GM10266 (cell line): ENCODE measurements at regions not wholly inside any gene's neighbourhood (a gene's known extent, or its start where the extent isn't known, plus 50 kb on each side); places are given as distances from the start of the nearest gene placed in this dataset.

Experiments used
- DNase-seq: peaks from one replicate; pipeline ENCODE4 v3.0.0; 2012; ENCODE audit errors: extremely low spot score
- TF ChIP-seq, protein P1 (sequence below): IDR thresholded peaks from 2 replicates; pipeline ENCODE4 v1.5.1; 2012; ENCODE audit warnings: mild to moderate bottlenecking, low read depth; ENCODE audit not compliant: control insufficient read depth, insufficient read depth; ENCODE audit errors: missing control alignments

DNA sequence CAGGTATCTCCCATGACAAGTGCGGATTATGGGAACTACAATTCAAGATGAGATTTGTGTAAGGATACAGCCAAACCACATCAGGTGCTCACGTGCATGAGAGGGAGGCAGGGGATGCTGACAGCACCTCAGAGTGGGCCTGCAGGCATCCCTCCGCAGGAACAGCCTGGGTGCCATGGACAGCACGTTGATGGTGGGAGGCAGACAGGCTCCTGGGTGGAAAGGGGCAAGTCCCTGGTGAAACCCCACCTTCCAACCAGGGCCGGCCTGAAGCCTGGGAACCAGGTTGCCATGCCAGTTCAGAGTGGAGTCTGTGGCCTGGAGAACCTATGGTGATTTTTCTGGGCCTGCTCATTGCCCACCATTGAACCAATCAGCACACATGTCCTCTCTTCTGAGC lies 1469.6 kb downstream of the PCDH7 start:
- no peak for DNase-seq
- TF ChIP-seq, protein P1, sequence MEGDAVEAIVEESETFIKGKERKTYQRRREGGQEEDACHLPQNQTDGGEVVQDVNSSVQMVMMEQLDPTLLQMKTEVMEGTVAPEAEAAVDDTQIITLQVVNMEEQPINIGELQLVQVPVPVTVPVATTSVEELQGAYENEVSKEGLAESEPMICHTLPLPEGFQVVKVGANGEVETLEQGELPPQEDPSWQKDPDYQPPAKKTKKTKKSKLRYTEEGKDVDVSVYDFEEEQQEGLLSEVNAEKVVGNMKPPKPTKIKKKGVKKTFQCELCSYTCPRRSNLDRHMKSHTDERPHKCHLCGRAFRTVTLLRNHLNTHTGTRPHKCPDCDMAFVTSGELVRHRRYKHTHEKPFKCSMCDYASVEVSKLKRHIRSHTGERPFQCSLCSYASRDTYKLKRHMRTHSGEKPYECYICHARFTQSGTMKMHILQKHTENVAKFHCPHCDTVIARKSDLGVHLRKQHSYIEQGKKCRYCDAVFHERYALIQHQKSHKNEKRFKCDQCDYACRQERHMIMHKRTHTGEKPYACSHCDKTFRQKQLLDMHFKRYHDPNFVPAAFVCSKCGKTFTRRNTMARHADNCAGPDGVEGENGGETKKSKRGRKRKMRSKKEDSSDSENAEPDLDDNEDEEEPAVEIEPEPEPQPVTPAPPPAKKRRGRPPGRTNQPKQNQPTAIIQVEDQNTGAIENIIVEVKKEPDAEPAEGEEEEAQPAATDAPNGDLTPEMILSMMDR, result no peak

DNA sequence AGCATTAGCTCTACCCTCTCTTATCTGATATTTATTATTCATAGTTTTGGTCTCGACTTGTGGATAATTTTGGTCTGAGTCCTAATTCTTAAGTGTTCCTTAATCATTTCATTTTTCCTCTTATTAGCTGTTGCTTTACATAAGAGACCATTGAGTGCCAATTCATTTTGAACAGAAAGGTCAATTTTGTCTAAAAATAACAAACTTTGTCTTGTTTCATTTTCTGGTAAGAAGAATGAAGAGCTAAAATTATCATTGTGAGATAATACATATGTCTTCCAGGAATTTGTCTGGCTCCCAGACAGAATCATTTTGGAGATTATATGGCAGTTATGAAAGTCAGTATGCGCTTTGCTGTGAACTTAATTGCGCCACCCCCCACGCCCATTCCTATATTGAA lies 1471.8 kb downstream of the PCDH7 start:
- TF ChIP-seq, protein P1, result no peak
- no peak for DNase-seq

DNA sequence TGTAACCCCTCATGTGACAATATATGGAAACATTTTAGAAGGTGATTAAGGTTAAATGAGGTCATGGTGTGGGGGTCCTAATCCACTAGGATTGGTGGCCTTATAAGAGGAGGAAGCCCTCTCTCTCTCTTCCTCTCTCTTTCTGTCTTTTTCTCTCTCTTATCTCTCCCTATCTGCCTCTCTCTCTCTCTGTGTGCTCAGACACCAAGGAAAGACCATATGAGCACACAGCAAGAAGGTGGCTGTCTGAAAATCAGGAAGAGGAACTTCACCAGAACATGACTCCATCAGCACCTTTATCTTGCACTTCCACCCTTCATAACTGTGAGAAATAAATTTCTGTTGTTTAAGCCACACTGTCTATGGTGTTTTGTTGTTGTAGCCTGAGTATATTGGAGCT lies 1472.2 kb downstream of the PCDH7 start:
- TF ChIP-seq, protein P1, result no peak
- no peak for DNase-seq

DNA sequence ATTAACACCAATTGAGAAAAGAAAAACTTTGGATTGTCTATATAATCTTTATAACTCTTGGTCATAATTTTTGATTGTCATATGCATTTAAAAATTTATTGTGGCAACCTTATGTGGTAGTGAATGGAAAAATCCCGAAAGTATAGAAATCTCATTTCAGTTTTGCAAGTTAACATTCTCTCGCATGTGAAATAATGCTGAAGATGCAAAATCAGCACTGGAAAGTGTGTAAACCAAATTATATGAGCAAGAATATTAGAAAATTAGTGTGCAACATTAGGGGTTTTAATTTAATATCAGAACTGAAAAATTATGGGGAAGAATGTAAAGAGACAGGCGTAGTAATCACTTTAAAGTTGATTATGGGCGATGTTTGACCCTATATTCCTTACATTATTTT lies 1472.8 kb downstream of the PCDH7 start:
- TF ChIP-seq, protein P1, result no peak
- DNase-seq, result no peak

DNA sequence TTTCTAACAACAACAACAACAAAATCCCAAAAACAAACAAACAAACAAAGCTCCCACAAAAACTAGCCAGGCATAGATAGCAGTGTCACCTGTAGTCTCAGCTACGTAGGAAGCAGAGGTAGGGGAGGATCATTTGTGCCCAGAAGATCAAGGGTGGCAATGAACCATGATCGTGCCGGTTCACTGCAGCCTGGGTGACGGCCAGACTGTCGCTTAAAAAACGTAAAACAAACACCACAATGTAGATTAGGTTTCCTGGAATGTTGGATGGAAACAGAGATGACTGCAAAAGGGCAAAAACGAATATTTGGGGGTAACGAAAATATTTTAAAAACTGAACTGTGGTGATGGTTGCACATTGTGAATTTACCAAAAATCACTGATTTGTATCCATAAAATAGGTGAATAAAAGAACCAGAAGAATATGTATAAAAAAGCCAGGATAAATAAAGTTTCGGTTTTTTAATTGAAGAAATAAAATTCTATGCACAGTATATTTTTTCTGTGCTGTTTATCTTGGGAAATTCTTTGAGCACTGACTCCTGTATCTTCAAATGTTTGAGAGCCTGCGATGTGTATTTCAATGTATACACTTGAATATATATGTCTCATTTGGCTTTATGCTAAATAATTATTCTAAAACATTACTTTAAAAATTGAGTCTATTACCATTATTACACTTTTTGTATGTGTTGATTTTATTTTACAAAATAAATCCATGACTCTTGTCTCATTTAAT lies 1477.0 kb downstream of the PCDH7 start:
- TF ChIP-seq, protein P1, result no peak

DNA sequence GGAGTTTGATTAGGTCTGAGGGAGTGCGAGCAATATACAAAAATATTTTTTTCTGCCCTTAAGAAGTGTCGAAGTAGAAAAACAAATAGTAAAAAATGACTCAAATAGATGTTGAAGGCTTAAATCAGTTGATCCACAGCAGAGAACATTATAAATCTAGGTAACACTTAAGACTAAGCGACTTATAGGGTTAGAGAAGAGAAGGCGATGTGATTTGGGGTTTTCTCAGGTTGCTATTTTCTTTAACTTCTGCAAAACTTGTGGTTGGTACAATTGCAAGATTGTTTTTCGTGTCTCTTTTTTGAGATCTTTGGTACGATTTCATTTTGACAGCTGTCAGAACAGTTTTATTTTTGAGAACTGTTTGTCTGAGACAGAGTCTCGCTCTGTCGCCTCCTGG lies 1479.5 kb downstream of the PCDH7 start:
- TF ChIP-seq, protein P1, result no peak
- DNase-seq, result no peak

More for the DNA sequence above, 1477.0 kb downstream of the PCDH7 start:
- no peak for DNase-seq

DNA sequence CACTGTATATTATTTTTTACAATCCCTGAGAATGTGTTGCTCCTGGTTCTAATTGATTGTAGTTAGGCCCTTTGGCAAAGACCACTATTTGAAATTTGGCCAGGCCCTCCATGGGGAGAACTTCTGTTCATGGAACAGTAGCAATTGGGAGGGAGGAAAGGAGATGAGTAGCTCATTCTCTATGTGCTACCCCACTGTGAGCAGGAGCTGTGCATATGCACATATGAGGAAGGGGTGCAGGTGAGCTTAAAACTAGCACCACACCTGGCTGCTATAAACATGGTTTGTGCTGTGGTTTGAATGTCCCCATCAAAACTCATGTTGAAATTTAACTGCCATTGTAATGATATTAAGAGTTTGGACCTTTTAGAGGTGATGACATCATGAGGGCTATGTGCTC lies 1483.2 kb downstream of the PCDH7 start:
- no peak for DNase-seq
- TF ChIP-seq, protein P1, result no peak
